GM12878 (cell line): ENCODE measurements at regions not wholly inside any gene's neighbourhood (a gene's known extent, or its start where the extent isn't known, plus 50 kb on each side); places are given as distances from the start of the nearest gene placed in this dataset.

ENCODE experiments used
- CREB1 ChIP-seq: IDR thresholded peaks from 2 replicates; pipeline ENCODE4 v1.6.1; 2012; ENCODE audit warnings: low read depth, mild to moderate bottlenecking, inconsistent platforms
- NFXL1 ChIP-seq: fragments of 450-650 bp; IDR thresholded peaks from 2 replicates; pipeline ENCODE4 v1.6.1; 2017; ENCODE audit warnings: antibody characterized with exemption, mild to moderate bottlenecking, borderline replicate concordance

- no peak for TF ChIP-seq NFXL1
- no peak for TF ChIP-seq CREB1
Measured at GRCh38 chr14:96962337-96962736, 165.2 kb downstream of the VRK1 start.
